HUES6 (cell line): ENCODE measurements at regions not wholly inside any gene's neighbourhood (a gene's known extent, or its start where the extent isn't known, plus 50 kb on each side); places are given as distances from the start of the nearest gene placed in this dataset.

Source experiments
- H3K27ac ChIP-seq: 2 replicates; pipeline ENCODE4 v1.7.0; 2013; ENCODE audit warnings: low read depth, mild to moderate bottlenecking, low read length, inconsistent platforms
- H3K27me3 ChIP-seq: 2 replicates; pipeline ENCODE4 v1.6.1; 2013; ENCODE audit warnings: low read length; ENCODE audit not compliant: control insufficient read depth, insufficient read depth
- H3K36me3 ChIP-seq: 2 replicates; pipeline ENCODE4 v1.6.1; 2013; ENCODE audit warnings: low read length; ENCODE audit not compliant: control insufficient read depth, insufficient read depth
- H3K4me1 ChIP-seq: 2 replicates; pipeline ENCODE4 v1.6.1; 2013; ENCODE audit warnings: low read length; ENCODE audit not compliant: control insufficient read depth, insufficient read depth
- H3K4me3 ChIP-seq: 2 replicates; pipeline ENCODE4 v1.5.1; 2013; ENCODE audit warnings: low read depth, low read length
- H3K9ac ChIP-seq: one replicate; pipeline ENCODE4 v1.6.1; 2013; ENCODE audit warnings: mild to moderate bottlenecking, low read length
- H3K9me3 ChIP-seq: 2 replicates; pipeline ENCODE4 v1.6.1; 2013; ENCODE audit warnings: low read depth, low read length; ENCODE audit not compliant: control insufficient read depth, insufficient read depth

GRCh38 chr1:56150441-56151215, 428.7 kb downstream of the PLPP3 start:
- no peak overlapping the region for H3K4me3 ChIP-seq
- no peaks in the 10 kb centered on the region for H3K27me3 ChIP-seq
- no peaks in the 10 kb centered on the region for H3K36me3 ChIP-seq
- no peak overlapping the region for H3K9ac ChIP-seq
- no peaks in the 10 kb centered on the region for H3K9me3 ChIP-seq
- no peak overlapping the region for H3K27ac ChIP-seq
- no peaks in the 10 kb centered on the region for H3K4me1 ChIP-seq

- Histone ChIP-seq H3K9ac (no peak overlapping the region), H3K4me1 (no peaks in the 10 kb centered on the region), H3K4me3 (no peak overlapping the region), H3K9me3 (no peaks in the 10 kb centered on the region), H3K27me3 (no peaks in the 10 kb centered on the region), H3K36me3 (no peaks in the 10 kb centered on the region), H3K27ac (no peak overlapping the region)
These were observed 429.6 kb downstream of the PLPP3 start for GRCh38 chr1:56149761-56150160.

- H3K9ac ChIP-seq: no peak overlapping the region
- H3K4me1 ChIP-seq: no peaks in the 10 kb centered on the region
- H3K9me3 ChIP-seq: no peaks in the 10 kb centered on the region
- no peak overlapping the region for H3K4me3 ChIP-seq
- H3K27ac ChIP-seq: no peak overlapping the region
- H3K36me3 ChIP-seq: no peaks in the 10 kb centered on the region
- H3K27me3 ChIP-seq: no peaks in the 10 kb centered on the region
These were observed 430.8 kb downstream of the PLPP3 start for GRCh38 chr1:56148326-56149193.

GRCh38 chr1:56147459-56147858, 431.9 kb downstream of the PLPP3 start:
- Histone ChIP-seq H3K27me3 (no peaks in the 10 kb centered on the region), H3K9me3 (no peaks in the 10 kb centered on the region), H3K4me3 (no peak overlapping the region), H3K9ac (no peak overlapping the region), H3K36me3 (no peaks in the 10 kb centered on the region), H3K4me1 (no peaks in the 10 kb centered on the region), H3K27ac (no peak overlapping the region)

GRCh38 chr1:56147034-56147433, 432.3 kb downstream of the PLPP3 start:
- no peak overlapping the region for H3K9ac ChIP-seq
- H3K4me3 ChIP-seq: no peak overlapping the region
- H3K9me3 ChIP-seq: no peaks in the 10 kb centered on the region
- H3K27me3 ChIP-seq: no peaks in the 10 kb centered on the region
- H3K36me3 ChIP-seq: no peaks in the 10 kb centered on the region
- H3K27ac ChIP-seq: no peak overlapping the region
- H3K4me1 ChIP-seq: no peaks in the 10 kb centered on the region

GRCh38 chr1:56146449-56146848, 432.9 kb downstream of the PLPP3 start:
- Histone ChIP-seq H3K9me3 (no peaks in the 10 kb centered on the region), H3K27ac (no peak overlapping the region), H3K36me3 (no peaks in the 10 kb centered on the region), H3K4me3 (no peak overlapping the region), H3K27me3 (no peaks in the 10 kb centered on the region), H3K4me1 (no peaks in the 10 kb centered on the region), H3K9ac (no peak overlapping the region)

GRCh38 chr1:56145581-56145980, 433.8 kb downstream of the PLPP3 start:
- Histone ChIP-seq H3K9ac (no peak overlapping the region), H3K4me3 (no peak overlapping the region), H3K27me3 (no peaks in the 10 kb centered on the region), H3K4me1 (no peaks in the 10 kb centered on the region), H3K9me3 (no peaks in the 10 kb centered on the region), H3K27ac (no peak overlapping the region), H3K36me3 (no peaks in the 10 kb centered on the region)

GRCh38 chr1:56142301-56142700, 437.1 kb downstream of the PLPP3 start:
- no peak overlapping the region for H3K4me3 ChIP-seq
- no peaks in the 10 kb centered on the region for H3K36me3 ChIP-seq
- H3K27me3 ChIP-seq: no peaks in the 10 kb centered on the region
- peaks cover 6% of the 10 kb centered on the region; the same call in 1 of the 2 replicates for H3K4me1 ChIP-seq
- H3K27ac ChIP-seq: no peak overlapping the region
- no peak overlapping the region for H3K9ac ChIP-seq
- no peaks in the 10 kb centered on the region for H3K9me3 ChIP-seq

GRCh38 chr1:56139836-56140235, 439.5 kb downstream of the PLPP3 start:
- H3K27me3 ChIP-seq: no peaks in the 10 kb centered on the region
- H3K4me3 ChIP-seq: no peak overlapping the region
- H3K4me1 ChIP-seq: peaks cover 6% of the 10 kb centered on the region; the same call in 1 of the 2 replicates
- H3K9me3 ChIP-seq: no peaks in the 10 kb centered on the region
- H3K27ac ChIP-seq: no peak overlapping the region
- no peaks in the 10 kb centered on the region for H3K36me3 ChIP-seq
- H3K9ac ChIP-seq: no peak overlapping the region

GRCh38 chr1:56137521-56138505, 441.6 kb downstream of the PLPP3 start:
- Histone ChIP-seq H3K4me3 (no peak overlapping the region), H3K9me3 (no peaks in the 10 kb centered on the region), H3K27me3 (no peaks in the 10 kb centered on the region), H3K9ac (no peak overlapping the region), H3K36me3 (no peaks in the 10 kb centered on the region), H3K27ac (no peak overlapping the region), H3K4me1 (peaks cover 6% of the 10 kb centered on the region; the same call in 1 of the 2 replicates)
